HAP-1 (cell line): ENCODE measurements at regions not wholly inside any gene's neighbourhood (a gene's known extent, or its start where the extent isn't known, plus 50 kb on each side); places are given as distances from the start of the nearest gene placed in this dataset.

Source experiments
- DNase-seq, 2 experiments: peaks; one replicate each; pipeline ENCODE4 v3.0.0-alpha.2; 2016 to 2020; ENCODE audit warnings: low spot score in 2 of 2
- H3K27me3 ChIP-seq: fragments of 250-450 bp; sonication (Bioruptor Pico); 2 replicates; pipeline ENCODE4 v1.5.1; 2020; ENCODE audit warnings: low read depth, mild to moderate bottlenecking, moderate library complexity
- H3K36me3 ChIP-seq: fragments of 250-450 bp; sonication (Bioruptor Pico); replicated peaks from 2 replicates; pipeline ENCODE4 v1.5.1; 2020; ENCODE audit warnings: mild to moderate bottlenecking
- H3K4me1 ChIP-seq: fragments of 250-450 bp; sonication (Bioruptor Pico); 2 replicates; pipeline ENCODE4 v1.5.1; 2020; ENCODE audit warnings: mild to moderate bottlenecking
- H3K4me3 ChIP-seq: fragments of 250-450 bp; sonication (Bioruptor Pico); 2 replicates; pipeline ENCODE4 v1.5.1; 2020; ENCODE audit warnings: mild to moderate bottlenecking, moderate library complexity
- H3K9me3 ChIP-seq: fragments of 250-450 bp; sonication (Bioruptor Pico); 2 replicates; pipeline ENCODE4 v1.5.1; 2020; ENCODE audit warnings: mild to moderate bottlenecking, moderate library complexity
- in situ Hi-C: fragments of 300-500 bp; cut with MboI; formaldehyde crosslinking; loops from 3 replicates; pipeline ENCODE4 v1.14.3; 2020; ENCODE audit warnings: low sequenced_read_pairs, inconsistent platforms, mixed read lengths

GRCh38 chr2:19435815-19436214, 77.4 kb upstream of the OSR1 start:
- no peaks in the 10 kb centered on the region for H3K36me3 ChIP-seq
- in situ Hi-C loops, result no loop called here
- no peak overlapping the region for H3K4me3 ChIP-seq
- no peak for DNase-seq
- H3K4me1 ChIP-seq, result no peaks in the 10 kb centered on the region
- H3K9me3 ChIP-seq, result no peaks in the 10 kb centered on the region
- no peaks in the 10 kb centered on the region for H3K27me3 ChIP-seq

GRCh38 chr2:19434413-19434812, 76.0 kb upstream of the OSR1 start:
- Histone ChIP-seq H3K9me3 (no peaks in the 10 kb centered on the region), H3K4me3 (no peak overlapping the region), H3K4me1 (no peaks in the 10 kb centered on the region), H3K36me3 (no peaks in the 10 kb centered on the region), H3K27me3 (no peaks in the 10 kb centered on the region)
- in situ Hi-C loops, result no loop called here
- no peak for DNase-seq

DNA sequence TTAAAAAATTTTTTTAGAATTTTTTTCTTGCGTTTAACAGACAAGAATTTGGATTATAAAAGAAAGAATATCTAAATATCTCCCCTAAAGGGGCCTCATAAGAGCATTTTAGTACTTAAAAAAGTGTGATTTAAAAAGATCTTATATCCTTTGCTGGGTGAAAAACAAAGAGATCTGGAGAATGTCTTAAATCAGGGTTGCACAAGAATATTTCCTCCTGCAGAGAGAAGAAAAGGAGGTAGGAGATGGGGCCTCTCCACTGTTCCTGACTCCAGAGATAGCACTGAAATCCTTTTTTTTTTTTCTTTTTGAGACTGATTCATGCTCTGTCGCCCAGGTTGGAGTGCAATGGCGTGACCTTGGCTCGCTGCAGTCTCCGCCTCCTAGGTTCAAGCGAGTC, 68.5 kb upstream of the OSR1 start:
- Histone ChIP-seq H3K27me3 (peaks cover 1% of the 10 kb centered on the region; the same call in 1 of the 2 replicates), H3K4me1 (no peaks in the 10 kb centered on the region), H3K36me3 (no peaks in the 10 kb centered on the region), H3K4me3 (no peak overlapping the region), H3K9me3 (no peaks in the 10 kb centered on the region)
- in situ Hi-C loops, result no loop called here
- no peak for DNase-seq

DNA sequence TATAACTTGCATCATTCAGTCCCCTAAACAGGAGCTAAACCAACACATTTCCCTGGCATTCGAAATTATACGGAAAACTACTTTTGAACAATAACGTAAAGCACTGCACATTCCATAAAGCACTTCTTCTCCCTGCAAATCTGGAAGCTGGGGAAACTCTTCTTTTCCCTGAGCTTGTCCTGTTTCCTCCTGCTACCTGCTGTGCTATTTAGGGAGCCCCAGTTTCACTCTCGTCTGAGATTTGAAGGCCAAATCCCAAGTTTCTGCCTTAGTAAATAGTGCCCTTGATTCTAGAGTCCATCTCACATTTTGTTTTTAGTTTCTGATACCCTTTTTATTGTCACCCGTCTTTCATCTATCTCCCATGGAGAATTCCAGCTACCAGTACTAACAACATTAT, 67.7 kb upstream of the OSR1 start:
- Histone ChIP-seq H3K27me3 (peaks cover 3% of the 10 kb centered on the region; the same call in 1 of the 2 replicates), H3K4me1 (no peaks in the 10 kb centered on the region), H3K9me3 (no peaks in the 10 kb centered on the region), H3K4me3 (no peak overlapping the region), H3K36me3 (no peaks in the 10 kb centered on the region)
- DNase-seq, result no peak
- in situ Hi-C loops, result no loop called here

DNA sequence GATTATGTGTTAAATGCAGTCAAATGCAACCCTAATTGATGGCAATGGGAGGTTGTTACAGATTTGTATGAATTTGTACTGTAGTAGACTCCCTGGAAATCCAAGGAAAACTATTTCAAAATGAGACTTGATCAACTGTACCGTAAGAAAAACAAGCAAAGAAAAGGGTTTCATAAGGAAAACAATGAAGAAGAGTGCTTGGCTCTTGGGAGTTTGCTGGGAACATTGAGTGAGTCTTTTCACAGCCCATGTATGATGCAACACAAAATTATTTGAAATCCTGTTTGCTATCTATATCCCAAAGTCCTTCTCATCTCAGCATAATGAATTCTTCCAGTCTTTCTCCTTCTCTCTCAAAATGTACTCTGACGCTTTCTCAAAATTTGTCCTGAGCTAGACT, 67.0 kb upstream of the OSR1 start:
- no peak overlapping the region for H3K4me3 ChIP-seq
- peaks cover 3% of the 10 kb centered on the region; the same call in 1 of the 2 replicates for H3K27me3 ChIP-seq
- no peaks in the 10 kb centered on the region for H3K4me1 ChIP-seq
- no peak for DNase-seq
- no peaks in the 10 kb centered on the region for H3K9me3 ChIP-seq
- H3K36me3 ChIP-seq, result no peaks in the 10 kb centered on the region
- in situ Hi-C loops, result no loop called here

DNA sequence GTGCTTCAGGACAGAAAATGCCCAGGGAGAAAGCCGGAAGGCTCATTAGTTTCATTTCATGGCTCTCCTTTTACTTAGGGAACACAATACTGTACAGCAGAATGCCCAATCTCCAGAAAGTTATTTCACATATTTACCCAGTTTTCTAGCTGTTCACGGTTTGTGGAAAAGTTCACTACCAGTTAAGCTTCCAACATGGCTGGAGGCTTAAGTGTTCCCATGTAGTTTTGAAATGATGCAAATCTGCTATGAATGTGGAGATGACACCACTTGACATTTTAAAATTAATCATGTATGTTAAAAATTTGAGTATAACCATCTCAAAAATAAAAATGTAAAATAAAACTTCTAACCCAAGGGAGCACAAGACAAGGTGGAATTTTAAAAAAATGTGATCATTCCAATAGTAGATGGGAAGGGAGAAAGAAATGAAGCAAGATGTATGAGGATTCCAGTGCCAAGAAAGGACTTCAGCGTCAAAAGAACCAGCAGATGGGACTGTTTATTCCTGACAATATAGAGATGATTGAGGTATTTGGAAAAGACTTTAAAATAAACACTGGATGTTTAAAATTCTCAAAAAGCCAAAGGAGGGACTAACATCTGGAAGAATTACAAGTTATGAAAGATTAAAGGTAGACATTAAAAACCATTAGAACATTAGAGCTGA, 60.9 kb upstream of the OSR1 start:
- Histone ChIP-seq H3K36me3 (no peaks in the 10 kb centered on the region), H3K4me3 (no peak overlapping the region), H3K27me3 (0 out of 2 replicates have a peak, but pooled peaks cover 3% of the 10 kb centered on the region), H3K4me1 (no peaks in the 10 kb centered on the region), H3K9me3 (no peaks in the 10 kb centered on the region)
- no peak for DNase-seq
- in situ Hi-C loops, result no loop called here

DNA sequence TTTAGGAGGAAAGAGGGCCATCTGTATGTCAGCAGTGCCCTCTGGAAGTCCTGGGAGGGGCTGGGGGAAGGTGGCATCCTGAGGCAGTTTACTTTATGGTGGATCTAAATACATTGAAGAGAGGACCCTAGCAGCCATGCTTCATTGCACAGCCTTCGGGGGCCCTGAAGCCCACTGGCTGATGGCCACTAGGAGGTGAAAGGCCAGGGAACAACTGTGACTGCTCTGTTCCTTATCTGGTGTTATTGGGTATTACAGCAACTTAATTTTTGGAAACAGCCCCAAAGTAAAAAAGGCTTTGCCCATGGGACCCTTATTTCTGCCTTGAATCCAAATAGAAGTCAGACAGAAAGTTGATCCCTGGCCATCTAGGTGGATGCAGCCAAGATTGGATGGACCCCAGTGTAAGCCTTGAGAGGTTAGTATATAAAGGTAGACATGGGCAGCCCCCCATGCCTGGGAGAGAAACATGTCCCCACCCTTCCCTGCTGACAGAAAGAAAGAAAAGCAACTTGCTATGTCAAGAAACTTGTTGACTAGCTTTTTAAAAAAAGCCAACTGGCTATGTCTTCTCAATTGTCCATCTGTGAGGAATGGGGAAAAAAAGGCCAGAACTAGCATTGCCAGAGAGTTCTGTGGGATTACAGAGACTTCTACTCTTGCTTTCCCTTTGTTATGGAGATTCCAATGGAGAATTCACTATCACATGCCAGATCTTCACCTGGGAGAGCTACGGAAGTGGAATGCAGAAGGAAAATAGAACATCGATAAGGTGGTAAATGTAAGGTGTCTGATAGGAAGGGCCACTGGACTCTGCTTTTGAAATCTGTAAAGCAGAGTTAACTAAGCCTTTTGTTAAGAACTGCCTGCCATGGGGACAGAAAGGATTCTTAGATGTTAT, 58.6 kb upstream of the OSR1 start:
- H3K4me3 ChIP-seq, result no peak overlapping the region
- no peaks in the 10 kb centered on the region for H3K36me3 ChIP-seq
- no peak for DNase-seq
- H3K9me3 ChIP-seq, result no peaks in the 10 kb centered on the region
- in situ Hi-C loops, result no loop called here
- no peaks in the 10 kb centered on the region for H3K4me1 ChIP-seq
- 0 out of 2 replicates have a peak, but pooled peaks cover 3% of the 10 kb centered on the region for H3K27me3 ChIP-seq

GRCh38 chr2:19416083-19416482, 57.7 kb upstream of the OSR1 start:
- no peaks in the 10 kb centered on the region for H3K27me3 ChIP-seq
- no peak overlapping the region for H3K4me3 ChIP-seq
- H3K4me1 ChIP-seq, result no peaks in the 10 kb centered on the region
- in situ Hi-C loops, result no loop called here
- no peaks in the 10 kb centered on the region for H3K9me3 ChIP-seq
- DNase-seq, result no peak
- H3K36me3 ChIP-seq, result no peaks in the 10 kb centered on the region

GRCh38 chr2:19409046-19409445, 50.6 kb upstream of the OSR1 start:
- in situ Hi-C loops, result no loop called here
- no peak for DNase-seq
- no peaks in the 10 kb centered on the region for H3K9me3 ChIP-seq

GRCh38 chr2:19408592-19408991, 50.2 kb upstream of the OSR1 start:
- in situ Hi-C loops, result no loop called here
- H3K4me3 ChIP-seq, result no peak overlapping the region
- no peaks in the 10 kb centered on the region for H3K27me3 ChIP-seq
- no peaks in the 10 kb centered on the region for H3K36me3 ChIP-seq
- no peaks in the 10 kb centered on the region for H3K4me1 ChIP-seq
- H3K9me3 ChIP-seq, result no peaks in the 10 kb centered on the region
- DNase-seq, result no peak

More at GRCh38 chr2:19409046-19409445, 50.6 kb upstream of the OSR1 start:
- no peak overlapping the region for H3K4me3 ChIP-seq
- no peaks in the 10 kb centered on the region for H3K36me3 ChIP-seq
- H3K27me3 ChIP-seq, result no peaks in the 10 kb centered on the region
- H3K4me1 ChIP-seq, result no peaks in the 10 kb centered on the region
